ENCODE measurements at regions not wholly inside any gene's neighbourhood (a gene's known extent, or its start where the extent isn't known, plus 50 kb on each side); places are given as distances from the start of the nearest gene placed in this dataset.

- TF ChIP-seq, protein P1, sequence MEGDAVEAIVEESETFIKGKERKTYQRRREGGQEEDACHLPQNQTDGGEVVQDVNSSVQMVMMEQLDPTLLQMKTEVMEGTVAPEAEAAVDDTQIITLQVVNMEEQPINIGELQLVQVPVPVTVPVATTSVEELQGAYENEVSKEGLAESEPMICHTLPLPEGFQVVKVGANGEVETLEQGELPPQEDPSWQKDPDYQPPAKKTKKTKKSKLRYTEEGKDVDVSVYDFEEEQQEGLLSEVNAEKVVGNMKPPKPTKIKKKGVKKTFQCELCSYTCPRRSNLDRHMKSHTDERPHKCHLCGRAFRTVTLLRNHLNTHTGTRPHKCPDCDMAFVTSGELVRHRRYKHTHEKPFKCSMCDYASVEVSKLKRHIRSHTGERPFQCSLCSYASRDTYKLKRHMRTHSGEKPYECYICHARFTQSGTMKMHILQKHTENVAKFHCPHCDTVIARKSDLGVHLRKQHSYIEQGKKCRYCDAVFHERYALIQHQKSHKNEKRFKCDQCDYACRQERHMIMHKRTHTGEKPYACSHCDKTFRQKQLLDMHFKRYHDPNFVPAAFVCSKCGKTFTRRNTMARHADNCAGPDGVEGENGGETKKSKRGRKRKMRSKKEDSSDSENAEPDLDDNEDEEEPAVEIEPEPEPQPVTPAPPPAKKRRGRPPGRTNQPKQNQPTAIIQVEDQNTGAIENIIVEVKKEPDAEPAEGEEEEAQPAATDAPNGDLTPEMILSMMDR (IDR thresholded peaks at IDR 0.05) = no peak
- no peak for TF ChIP-seq EP300 (IDR thresholded peaks at IDR 0.05)
These were observed 153.4 kb upstream of the THSD7A start for GRCh38 chr7:11985376-11985775.
